ENCODE measurements at regions not wholly inside any gene's neighbourhood (a gene's known extent, or its start where the extent isn't known, plus 50 kb on each side); places are given as distances from the start of the nearest gene placed in this dataset.

- intact Hi-C loops (cut with DNase I) = no loop called here
- no peak for DNase-seq (ENCODE audit: low spot score)
Observed at GRCh38 chr2:26530696-26531095, 52.8 kb upstream of the OTOF start.

- intact Hi-C loops (cut with DNase I) = no loop called here
- DNase-seq (ENCODE audit: low spot score) = no peak
Observed at GRCh38 chr2:26530240-26530540, 52.3 kb upstream of the OTOF start.

- intact Hi-C loops (cut with DNase I) = no loop called here
- DNase-seq (ENCODE audit: low spot score) = peak; percentile 59
Observed at GRCh38 chr2:26529406-26530239, 51.7 kb upstream of the OTOF start.

- peak; percentile 61 for DNase-seq (ENCODE audit: low spot score)
- intact Hi-C loops (cut with DNase I) = no loop called here
Observed at GRCh38 chr2:26528836-26529235, 50.9 kb upstream of the OTOF start.

GRCh38 chr2:26527726-26528585, 50.0 kb upstream of the OTOF start:
- intact Hi-C loops (cut with DNase I) = no loop called here
- DNase-seq (ENCODE audit: low spot score) = peak; percentile 67

Measured in posterior vena cava (tissue), 2 donors.